ENCODE measurements at regions not wholly inside any gene's neighbourhood (a gene's known extent, or its start where the extent isn't known, plus 50 kb on each side); places are given as distances from the start of the nearest gene placed in this dataset.

GRCh38 chr7:69176841-69177240 is 421.4 kb upstream of the AUTS2 start:
- no peak overlapping the region for H3K4me3 ChIP-seq (ENCODE audit: low read length)
- intact Hi-C loops (cut with micrococcal nuclease), result no loop called here
- no peak overlapping the region for H3K9ac ChIP-seq (ENCODE audit: low read length)
- ATAC-seq, result no peak
- H3K36me3 ChIP-seq (ENCODE audit: low read depth, low read length), result no peaks in the 10 kb centered on the region
- no peak overlapping the region for H3K4me2 ChIP-seq (ENCODE audit: low read length)
- no peaks in the 10 kb centered on the region for H3K9me2 ChIP-seq (replicated peaks; ENCODE audit: low read length)
- H2AFZ ChIP-seq (ENCODE audit: low read length), result no peak overlapping the region
- H3K79me2 ChIP-seq (ENCODE audit: low read length), result no peaks in the 10 kb centered on the region
- H3K9me3 ChIP-seq (ENCODE audit: low read length), result no peaks in the 10 kb centered on the region
- POLR2A ChIA-PET (ENCODE audit: unreplicated experiment), result interaction anchor here (0.7 kb wide), 1 partner anchor 1442 kb away, joined by 9 read pairs; no protein-coding TSS in a partner anchor
- H3F3A ChIP-seq (ENCODE audit: low read length, unreplicated experiment), result no peaks in the 10 kb centered on the region
- H4K20me1 ChIP-seq (ENCODE audit: low read length), result no peaks in the 10 kb centered on the region
- BruUV-seq (replicated peaks), result no TSS peak
- TF ChIP-seq CTCF (conservative IDR thresholded peaks at IDR 0.05; ENCODE audit: low read depth, low read length) (no peak), EZH2phosphoT487 (IDR thresholded peaks at IDR 0.05; ENCODE audit: borderline replicate concordance, low read length) (no peak), EZH2 (IDR thresholded peaks at IDR 0.05; ENCODE audit: low read length, unreplicated experiment) (no peak)
- H3K4me1 ChIP-seq (ENCODE audit: insufficient read depth, low read length), result no peaks in the 10 kb centered on the region
- CTCF ChIA-PET, result no interaction called here
- DNase-seq, result no peak
- H3K27ac ChIP-seq (ENCODE audit: low read length), result no peak overlapping the region
- no peaks in the 10 kb centered on the region for H3K27me3 ChIP-seq (ENCODE audit: low read length)

DNA sequence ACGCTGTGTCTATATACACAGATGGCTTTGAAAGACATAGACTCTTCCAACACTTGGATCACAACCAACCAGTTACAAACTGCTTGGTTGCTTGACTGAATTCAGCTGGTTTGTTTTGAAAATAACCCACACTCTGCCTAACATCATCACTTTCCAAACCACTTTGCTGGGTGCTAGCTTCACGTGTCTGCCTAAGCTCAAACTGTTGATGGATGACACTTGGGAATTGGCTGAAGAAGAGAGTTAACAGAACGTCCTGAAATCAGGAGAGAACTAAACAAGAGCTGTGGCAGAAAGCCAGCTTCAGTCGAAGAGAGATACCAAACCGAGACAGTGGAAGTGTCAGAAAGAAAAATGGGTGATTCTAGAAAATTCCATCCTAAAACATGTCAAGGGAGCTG is 420.8 kb upstream of the AUTS2 start:
- POLR2A ChIA-PET (ENCODE audit: unreplicated experiment), result no interaction called here
- H3K4me1 ChIP-seq (ENCODE audit: insufficient read depth, low read length), result no peaks in the 10 kb centered on the region
- H3F3A ChIP-seq (ENCODE audit: low read length, unreplicated experiment), result no peaks in the 10 kb centered on the region
- H3K4me2 ChIP-seq (ENCODE audit: low read length), result no peak overlapping the region
- no peak for DNase-seq
- CTCF ChIA-PET, result no interaction called here
- H4K20me1 ChIP-seq (ENCODE audit: low read length), result no peaks in the 10 kb centered on the region
- TF ChIP-seq EZH2phosphoT487 (IDR thresholded peaks at IDR 0.05; ENCODE audit: borderline replicate concordance, low read length) (no peak), CTCF (conservative IDR thresholded peaks at IDR 0.05; ENCODE audit: low read depth, low read length) (no peak), EZH2 (IDR thresholded peaks at IDR 0.05; ENCODE audit: low read length, unreplicated experiment) (no peak)
- H3K79me2 ChIP-seq (ENCODE audit: low read length), result no peaks in the 10 kb centered on the region
- H2AFZ ChIP-seq (ENCODE audit: low read length), result no peak overlapping the region
- H3K4me3 ChIP-seq (ENCODE audit: low read length), result no peak overlapping the region
- intact Hi-C loops (cut with micrococcal nuclease), result no loop called here
- H3K9ac ChIP-seq (ENCODE audit: low read length), result no peak overlapping the region
- no peaks in the 10 kb centered on the region for H3K9me2 ChIP-seq (replicated peaks; ENCODE audit: low read length)
- H3K9me3 ChIP-seq (ENCODE audit: low read length), result no peaks in the 10 kb centered on the region
- no TSS peak for BruUV-seq (replicated peaks)
- H3K27me3 ChIP-seq (ENCODE audit: low read length), result no peaks in the 10 kb centered on the region
- H3K36me3 ChIP-seq (ENCODE audit: low read depth, low read length), result no peaks in the 10 kb centered on the region
- no peak overlapping the region for H3K27ac ChIP-seq (ENCODE audit: low read length)
- ATAC-seq, result no peak

- ATAC-seq (no peak), DNase-seq (no peak)
- H3K27ac ChIP-seq (ENCODE audit: low read length), result no peak overlapping the region
- H3K4me3 ChIP-seq (ENCODE audit: low read length), result no peak overlapping the region
- H3K4me1 ChIP-seq (ENCODE audit: insufficient read depth, low read length), result no peaks in the 10 kb centered on the region
- POLR2A ChIA-PET (ENCODE audit: unreplicated experiment), result no interaction called here
- TF ChIP-seq EZH2 (IDR thresholded peaks at IDR 0.05; ENCODE audit: low read length, unreplicated experiment), result no peak
- no peak for TF ChIP-seq EZH2phosphoT487 (IDR thresholded peaks at IDR 0.05; ENCODE audit: borderline replicate concordance, low read length)
- TF ChIP-seq CTCF (conservative IDR thresholded peaks at IDR 0.05; ENCODE audit: low read depth, low read length), result no peak
- BruUV-seq (replicated peaks), result no TSS peak
- no peaks in the 10 kb centered on the region for H3K9me3 ChIP-seq (ENCODE audit: low read length)
- H4K20me1 ChIP-seq (ENCODE audit: low read length), result no peaks in the 10 kb centered on the region
- no peaks in the 10 kb centered on the region for H3K27me3 ChIP-seq (ENCODE audit: low read length)
- intact Hi-C loops (cut with micrococcal nuclease), result no loop called here
- H3K79me2 ChIP-seq (ENCODE audit: low read length), result no peaks in the 10 kb centered on the region
- H3K36me3 ChIP-seq (ENCODE audit: low read depth, low read length), result no peaks in the 10 kb centered on the region
- CTCF ChIA-PET, result no interaction called here
- no peaks in the 10 kb centered on the region for H3F3A ChIP-seq (ENCODE audit: low read length, unreplicated experiment)
- H3K9me2 ChIP-seq (replicated peaks; ENCODE audit: low read length), result no peaks in the 10 kb centered on the region
- H2AFZ ChIP-seq (ENCODE audit: low read length), result no peak overlapping the region
- H3K4me2 ChIP-seq (ENCODE audit: low read length), result no peak overlapping the region
- no peak overlapping the region for H3K9ac ChIP-seq (ENCODE audit: low read length)
Observed at GRCh38 chr7:69177941-69178494, 420.3 kb upstream of the AUTS2 start.
